ENCODE measurements at regions not wholly inside any gene's neighbourhood (a gene's known extent, or its start where the extent isn't known, plus 50 kb on each side); places are given as distances from the start of the nearest gene placed in this dataset.

GRCh38 chr7:136055266-136055665 is 78.1 kb upstream of the MTPN start:
- TF ChIP-seq POLR2AphosphoS5 (IDR thresholded peaks at IDR 0.05), result no peak
- TF ChIP-seq, protein P1, sequence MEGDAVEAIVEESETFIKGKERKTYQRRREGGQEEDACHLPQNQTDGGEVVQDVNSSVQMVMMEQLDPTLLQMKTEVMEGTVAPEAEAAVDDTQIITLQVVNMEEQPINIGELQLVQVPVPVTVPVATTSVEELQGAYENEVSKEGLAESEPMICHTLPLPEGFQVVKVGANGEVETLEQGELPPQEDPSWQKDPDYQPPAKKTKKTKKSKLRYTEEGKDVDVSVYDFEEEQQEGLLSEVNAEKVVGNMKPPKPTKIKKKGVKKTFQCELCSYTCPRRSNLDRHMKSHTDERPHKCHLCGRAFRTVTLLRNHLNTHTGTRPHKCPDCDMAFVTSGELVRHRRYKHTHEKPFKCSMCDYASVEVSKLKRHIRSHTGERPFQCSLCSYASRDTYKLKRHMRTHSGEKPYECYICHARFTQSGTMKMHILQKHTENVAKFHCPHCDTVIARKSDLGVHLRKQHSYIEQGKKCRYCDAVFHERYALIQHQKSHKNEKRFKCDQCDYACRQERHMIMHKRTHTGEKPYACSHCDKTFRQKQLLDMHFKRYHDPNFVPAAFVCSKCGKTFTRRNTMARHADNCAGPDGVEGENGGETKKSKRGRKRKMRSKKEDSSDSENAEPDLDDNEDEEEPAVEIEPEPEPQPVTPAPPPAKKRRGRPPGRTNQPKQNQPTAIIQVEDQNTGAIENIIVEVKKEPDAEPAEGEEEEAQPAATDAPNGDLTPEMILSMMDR (IDR thresholded peaks at IDR 0.05), result no peak

Data from sigmoid colon (tissue), 4 donors.